ENCODE measurements at regions not wholly inside any gene's neighbourhood (a gene's known extent, or its start where the extent isn't known, plus 50 kb on each side); places are given as distances from the start of the nearest gene placed in this dataset.

GRCh38 chr10:4057725-4058513 lies 272.9 kb upstream of the KLF6 start:
- Histone ChIP-seq H3K79me2 (ENCODE audit: control insufficient read depth, insufficient read depth, low read length) (no peaks in the 10 kb centered on the region), H3K27me3 (ENCODE audit: control insufficient read depth, extremely low read depth, insufficient read depth, low read length) (no peaks in the 10 kb centered on the region), H3K4me3 (ENCODE audit: control insufficient read depth in 2 of 3, extremely low read depth in 1 of 3, insufficient read depth in 2 of 3, low read depth in 1 of 3, low read length in 3 of 3) (no peak overlapping the region), H4K20me1 (ENCODE audit: control insufficient read depth, extremely low read depth, insufficient read depth, low read length) (no peaks in the 10 kb centered on the region), H3K27ac (ENCODE audit: control insufficient read depth, insufficient read depth, low read length) (no peak overlapping the region), H3K9ac (ENCODE audit: control insufficient read depth, extremely low read depth, insufficient read depth, low read length) (no peak overlapping the region), H3K36me3 (ENCODE audit: control insufficient read depth in 2 of 2, extremely low read depth in 1 of 2, insufficient read depth in 2 of 2, low read length in 2 of 2) (no peaks in the 10 kb centered on the region), H3K4me2 (ENCODE audit: control insufficient read depth, extremely low read depth, insufficient read depth, low read depth, low read length) (no peak overlapping the region), H3K4me1 (ENCODE audit: control insufficient read depth, extremely low read depth, insufficient read depth, low read length) (peaks cover 11% of the 10 kb centered on the region), H2AFZ (ENCODE audit: control insufficient read depth, low read length) (no peak overlapping the region), H3K9me1 (ENCODE audit: control insufficient read depth, extremely low read depth, insufficient read depth, low read length) (no peaks in the 10 kb centered on the region), H3K9me3 (ENCODE audit: control insufficient read depth, low read depth, low read length) (no peaks in the 10 kb centered on the region)
- FAIRE-seq: peak; percentile 13
- dilution Hi-C loops (cut with MboI; ENCODE audit: extremely low pct_ligation_motif_present, low sequenced_read_pairs): no loop called here
- TF ChIP-seq CTCF (optimal IDR thresholded peaks at IDR 0.05 in 1 of 3, IDR thresholded peaks at IDR 0.05 in 1 of 3, conservative IDR thresholded peaks at IDR 0.05 in 1 of 3; ENCODE audit: extremely low read depth in 1 of 3, insufficient read depth in 2 of 3, low read length in 3 of 3) (no peak), EZH2 (IDR thresholded peaks at IDR 0.05; ENCODE audit: low read length) (no peak)
- no peak for DNase-seq (ENCODE audit: low read depth, low spot score)

DNA sequence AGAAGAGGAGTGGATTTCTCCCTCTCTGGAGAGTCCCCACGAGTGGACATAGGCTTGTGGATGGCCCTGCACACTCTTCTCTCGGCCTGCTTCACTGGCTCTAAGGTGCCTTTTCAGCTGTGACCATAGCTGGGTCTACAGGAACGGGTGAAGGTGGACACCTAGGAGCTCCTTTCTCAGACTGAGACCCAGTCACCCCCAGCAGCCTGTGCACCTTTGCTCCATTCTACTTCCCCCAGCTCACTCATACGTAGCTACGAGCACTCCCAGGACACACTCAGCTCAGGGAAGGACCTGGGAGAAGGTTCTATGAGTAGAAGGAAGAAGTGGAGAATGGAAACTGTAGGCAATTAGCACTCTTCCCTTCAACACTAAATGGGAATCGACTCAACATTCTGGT lies 272.0 kb upstream of the KLF6 start:
- H3K27ac ChIP-seq (ENCODE audit: control insufficient read depth, insufficient read depth, low read length): no peak overlapping the region
- no peak for FAIRE-seq
- dilution Hi-C loops (cut with MboI; ENCODE audit: extremely low pct_ligation_motif_present, low sequenced_read_pairs): no loop called here

More for the DNA sequence above, 272.0 kb upstream of the KLF6 start:
- no peak overlapping the region for H3K4me3 ChIP-seq (ENCODE audit: control insufficient read depth in 2 of 3, extremely low read depth in 1 of 3, insufficient read depth in 2 of 3, low read depth in 1 of 3, low read length in 3 of 3)
- no peaks in the 10 kb centered on the region for H3K9me1 ChIP-seq (ENCODE audit: control insufficient read depth, extremely low read depth, insufficient read depth, low read length)
- H3K4me2 ChIP-seq (ENCODE audit: control insufficient read depth, extremely low read depth, insufficient read depth, low read depth, low read length): no peak overlapping the region
- H3K27me3 ChIP-seq (ENCODE audit: control insufficient read depth, extremely low read depth, insufficient read depth, low read length): no peaks in the 10 kb centered on the region
- no peak overlapping the region for H2AFZ ChIP-seq (ENCODE audit: control insufficient read depth, low read length)
- no peak overlapping the region for H3K9ac ChIP-seq (ENCODE audit: control insufficient read depth, extremely low read depth, insufficient read depth, low read length)
- no peak for DNase-seq (ENCODE audit: low read depth, low spot score)
- TF ChIP-seq EZH2 (IDR thresholded peaks at IDR 0.05; ENCODE audit: low read length) (no peak), CTCF (optimal IDR thresholded peaks at IDR 0.05 in 1 of 3, IDR thresholded peaks at IDR 0.05 in 1 of 3, conservative IDR thresholded peaks at IDR 0.05 in 1 of 3; ENCODE audit: extremely low read depth in 1 of 3, insufficient read depth in 2 of 3, low read length in 3 of 3) (no peak)
- no peaks in the 10 kb centered on the region for H3K79me2 ChIP-seq (ENCODE audit: control insufficient read depth, insufficient read depth, low read length)
- no peaks in the 10 kb centered on the region for H3K36me3 ChIP-seq (ENCODE audit: control insufficient read depth in 2 of 2, extremely low read depth in 1 of 2, insufficient read depth in 2 of 2, low read length in 2 of 2)
- H3K9me3 ChIP-seq (ENCODE audit: control insufficient read depth, low read depth, low read length): no peaks in the 10 kb centered on the region
- H4K20me1 ChIP-seq (ENCODE audit: control insufficient read depth, extremely low read depth, insufficient read depth, low read length): no peaks in the 10 kb centered on the region
- peaks cover 11% of the 10 kb centered on the region for H3K4me1 ChIP-seq (ENCODE audit: control insufficient read depth, extremely low read depth, insufficient read depth, low read length)

Data from keratinocyte (primary cell).